H1 (cell line): ENCODE measurements at regions not wholly inside any gene's neighbourhood (a gene's known extent, or its start where the extent isn't known, plus 50 kb on each side); places are given as distances from the start of the nearest gene placed in this dataset.

Experiments used
- CTCF ChIA-PET: fragments of 300-600 bp; sonication (Branson Sonifier 250); formaldehyde crosslinking; loops from one replicate; lab custom pipeline; 2021; ENCODE audit not compliant: partially characterized antibody; lab: Charles Lee
- POLR2A ChIA-PET: fragments of 300-600 bp; sonication (Branson Sonifier 250); formaldehyde crosslinking; loops from one replicate; lab custom pipeline; 2021; ENCODE audit warnings: inconsistent platforms; ENCODE audit not compliant: partially characterized antibody; lab: Charles Lee
- DNase-seq, 2 experiments: peaks; one replicate each; pipeline versions ENCODE4 v3.0.0 to v3.0.0-alpha.2; 2010 to 2022; ENCODE audit warnings: low spot score in 2 of 2, low read depth in 1 of 2, mixed read lengths in 1 of 2
- FAIRE-seq: peaks from 2 replicates; lab custom pipeline; 2011; peaks lifted over from hg19 to GRCh38; lab: Jason Lieb, UNC
- H2AFZ ChIP-seq: 2 replicates; pipeline ENCODE4 v1.8.1; 2012; ENCODE audit warnings: low read length, inconsistent platforms
- H2AK5ac ChIP-seq: 2 replicates; pipeline ENCODE4 v1.6.1; 2013; ENCODE audit warnings: low read depth, low read length
- H2BK120ac ChIP-seq: replicated peaks from 2 replicates; pipeline ENCODE3; 2013; ENCODE audit warnings: low read depth, low read length, inconsistent platforms
- H2BK12ac ChIP-seq: 2 replicates; pipeline ENCODE4 v1.6.1; 2013; ENCODE audit warnings: low read depth, low read length
- H2BK15ac ChIP-seq: 2 replicates; pipeline ENCODE4 v1.6.1; 2013; ENCODE audit warnings: low read length
- H2BK20ac ChIP-seq: 2 replicates; pipeline ENCODE4 v1.6.1; 2013; ENCODE audit warnings: low read length
- H2BK5ac ChIP-seq: 2 replicates; pipeline ENCODE4 v1.6.1; 2013; ENCODE audit warnings: low read depth, low read length
- H3K14ac ChIP-seq: 2 replicates; pipeline ENCODE4 v1.6.1; 2013; ENCODE audit warnings: inconsistent platforms; ENCODE audit not compliant: insufficient read length
- H3K18ac ChIP-seq: 2 replicates; pipeline ENCODE4 v1.6.1; 2013; ENCODE audit warnings: low read length; ENCODE audit errors: extremely low read depth
- H3K23ac ChIP-seq: 2 replicates; pipeline ENCODE4 v1.6.1; 2013; ENCODE audit warnings: inconsistent platforms; ENCODE audit not compliant: insufficient read length
- H3K23me2 ChIP-seq: 2 replicates; pipeline ENCODE4 v1.6.1; 2013; ENCODE audit warnings: low read depth, low read length
- H3K27ac ChIP-seq: 2 replicates; pipeline ENCODE4 v1.6.1; 2011; ENCODE audit warnings: low read depth, low read length, inconsistent platforms
- H3K27me3 ChIP-seq, 4 experiments: replicated peaks in 1 of 4; 1 replicate in 1 of 4; 2 replicates in 3 of 4; pipeline versions ENCODE4 v1.6.1 to v1.8.1; 2011 to 2013; ENCODE audit warnings: low read length in 3 of 4, mild to moderate bottlenecking in 3 of 4, inconsistent platforms in 2 of 4, mixed read lengths in 2 of 4, moderate library complexity in 1 of 4; ENCODE audit not compliant: control insufficient read depth in 3 of 4, insufficient read depth in 3 of 4; ENCODE audit errors: extremely low read depth in 1 of 4
- H3K36me3 ChIP-seq, 4 experiments: 2 replicates each; pipeline versions ENCODE4 v1.6.1 to v1.8.1; 2011 to 2013; ENCODE audit warnings: mild to moderate bottlenecking in 4 of 4, low read length in 3 of 4, moderate library complexity in 2 of 4, control low read depth in 1 of 4, inconsistent platforms in 1 of 4; ENCODE audit not compliant: insufficient read depth in 4 of 4, control insufficient read depth in 2 of 4
- H3K4ac ChIP-seq: replicated peaks from 2 replicates; pipeline ENCODE3; 2013; ENCODE audit warnings: low read length, low read depth, mixed read lengths, inconsistent platforms; ENCODE audit not compliant: insufficient read length
- H3K4me1 ChIP-seq, 4 experiments: replicated peaks in 1 of 4; 1 replicate in 1 of 4; 2 replicates in 3 of 4; pipeline versions ENCODE4 v1.6.1 to v1.8.1; 2011 to 2013; ENCODE audit warnings: low read length in 3 of 4, inconsistent platforms in 2 of 4, mixed read lengths in 1 of 4; ENCODE audit not compliant: insufficient read depth in 4 of 4, control insufficient read depth in 3 of 4
- H3K4me2 ChIP-seq, 2 experiments: 2 replicates each; pipeline versions ENCODE4 v1.6.1 to v1.8.1; 2011 to 2013; ENCODE audit warnings: low read depth in 2 of 2, low read length in 2 of 2, control low read depth in 1 of 2, inconsistent platforms in 1 of 2, mild to moderate bottlenecking in 1 of 2; ENCODE audit not compliant: insufficient read depth in 1 of 2
- H3K4me3 ChIP-seq, 4 experiments: fragments of 200-600, 300-600 bp in 1 of 4; sonication (generic), shearing (Covaris generic), sonication (Bioruptor Twin) in 1 of 4; 2 replicates each; pipeline versions ENCODE4 v1.5.1 to v1.8.1; 2011 to 2016; ENCODE audit warnings: low read length in 4 of 4, low read depth in 3 of 4, control low read depth in 2 of 4, inconsistent platforms in 2 of 4, mild to moderate bottlenecking in 2 of 4, mixed read lengths in 1 of 4, moderate library complexity in 1 of 4; ENCODE audit not compliant: insufficient read depth in 2 of 4; ENCODE audit errors: extremely low read depth in 1 of 4
- H3K56ac ChIP-seq: replicated peaks from 2 replicates; pipeline ENCODE3; 2013; ENCODE audit warnings: low read depth, mild to moderate bottlenecking, mixed read lengths, low read length, inconsistent platforms; ENCODE audit not compliant: insufficient read length
- H3K79me1 ChIP-seq: 2 replicates; pipeline ENCODE4 v1.6.1; 2013; ENCODE audit warnings: low read depth, low read length, control low read depth
- H3K79me2 ChIP-seq, 2 experiments: 2 replicates each; pipeline versions ENCODE4 v1.6.1 to v1.8.1; 2012 to 2013; ENCODE audit warnings: low read length in 2 of 2, mild to moderate bottlenecking in 2 of 2, inconsistent platforms in 1 of 2; ENCODE audit not compliant: insufficient read depth in 2 of 2, control insufficient read depth in 1 of 2
- H3K9ac ChIP-seq, 4 experiments: replicated peaks in 1 of 4; 1 replicate in 1 of 4; 2 replicates in 3 of 4; pipeline versions ENCODE4 v1.6.1 to v1.8.1; 2011 to 2013; ENCODE audit warnings: low read depth in 3 of 4, low read length in 3 of 4, control low read depth in 2 of 4, mild to moderate bottlenecking in 2 of 4, moderate library complexity in 2 of 4, inconsistent platforms in 1 of 4; ENCODE audit errors: extremely low read depth in 1 of 4
- H3K9me3 ChIP-seq, 2 experiments: 2 replicates each; pipeline versions ENCODE4 v1.6.1 to v1.8.1; 2012 to 2013; ENCODE audit warnings: mild to moderate bottlenecking in 2 of 2, moderate library complexity in 2 of 2, control low read depth in 1 of 2, inconsistent platforms in 1 of 2, low read depth in 1 of 2, low read length in 1 of 2, mixed read lengths in 1 of 2; ENCODE audit not compliant: insufficient read depth in 2 of 2
- H4K20me1 ChIP-seq, 2 experiments: replicated peaks in 1 of 2; 2 replicates each; pipeline versions ENCODE3 to v1.8.1; 2011 to 2013; ENCODE audit warnings: inconsistent platforms in 2 of 2, low read length in 2 of 2, mild to moderate bottlenecking in 1 of 2; ENCODE audit not compliant: insufficient read depth in 2 of 2, control insufficient read depth in 1 of 2
- H4K5ac ChIP-seq: 2 replicates; pipeline ENCODE4 v1.6.1; 2013; ENCODE audit warnings: low read length, low read depth, mixed read lengths, inconsistent platforms; ENCODE audit not compliant: insufficient read length
- H4K8ac ChIP-seq: 2 replicates; pipeline ENCODE4 v1.8.0; 2013; ENCODE audit warnings: mild to moderate bottlenecking, moderate library complexity, low read length, inconsistent platforms; ENCODE audit not compliant: insufficient read depth; ENCODE audit errors: extremely low read depth
- H4K91ac ChIP-seq: replicated peaks from 2 replicates; pipeline ENCODE3; 2013; ENCODE audit warnings: low read length, mixed read lengths, inconsistent platforms; ENCODE audit not compliant: insufficient read length
- JUND ChIP-seq: IDR thresholded peaks from 2 replicates; pipeline ENCODE4 v1.6.1; 2011; ENCODE audit warnings: mild to moderate bottlenecking, improper control_type of control experiment, low read length
- SP4 ChIP-seq: IDR thresholded peaks from 2 replicates; pipeline ENCODE4 v1.6.1; 2012; ENCODE audit warnings: low read length, inconsistent platforms
- SRF ChIP-seq: IDR thresholded peaks from 2 replicates; pipeline ENCODE4 v1.6.1; 2011; ENCODE audit warnings: mild to moderate bottlenecking, low read depth, low read length, moderate library complexity
- TBP ChIP-seq: IDR thresholded peaks from 2 replicates; pipeline ENCODE4 v1.6.1; 2011; ENCODE audit warnings: low read depth, low read length, improper control_type of control experiment
- ZNF274 ChIP-seq: IDR thresholded peaks from 2 replicates; pipeline ENCODE4 v1.7.0; 2012; ENCODE audit warnings: low read length, borderline replicate concordance; ENCODE audit errors: extremely low read depth
- WGBS, 2 experiments: shearing (Covaris generic) in 1 of 2; methylation state at CpG; one replicate each; pipeline versions ENCODE4 v1.1.6 to v1.1.7; 2013 to 2015; ENCODE audit warnings: low lambda C conversion rate in 2 of 2, mixed read lengths in 2 of 2, inconsistent platforms in 1 of 2, low coverage in 1 of 2, missing lambda C conversion rate in 1 of 2; ENCODE audit not compliant: insufficient replicate concordance in 2 of 2, insufficient coverage in 1 of 2, insufficient read length in 1 of 2; ENCODE audit errors: extremely low coverage in 1 of 2, missing lambda C conversion rate in 1 of 2; 5-methylcytosine and 5-hydroxymethylcytosine counted together

DNA sequence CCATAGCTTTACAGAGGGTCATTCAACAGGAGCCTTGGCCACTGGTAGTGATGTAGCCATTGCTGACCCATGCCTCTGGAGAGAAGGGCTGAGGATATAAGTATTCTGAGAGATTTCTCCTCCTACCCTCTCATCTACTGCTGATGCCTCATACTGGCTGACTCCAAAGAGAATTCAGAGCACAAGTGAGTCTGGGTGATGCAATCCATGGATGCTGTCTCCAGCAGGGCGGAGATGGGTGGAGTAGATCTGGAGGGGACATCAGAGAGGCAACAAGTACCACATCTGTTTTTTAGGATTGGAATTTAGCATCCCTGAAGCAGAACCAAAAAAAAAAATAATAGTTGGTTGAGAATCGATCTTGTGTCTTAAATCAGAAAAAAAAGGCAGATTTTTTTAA, 705.7 kb upstream of the CELF2 start:
- no peaks in the 10 kb centered on the region for H4K20me1 ChIP-seq
- WGBS, 2 experiments = 89% methylated on average over 2 of the region's 2 CpGs; no CpG with 5 or more reads in 1 of the 2 experiments
- no peak overlapping the region for H3K56ac ChIP-seq
- no peaks in the 10 kb centered on the region for H3K79me2 ChIP-seq
- DNase-seq (no peak), FAIRE-seq (no peak)
- H2AK5ac ChIP-seq = no peak overlapping the region
- no peak overlapping the region for H4K91ac ChIP-seq
- no peaks in the 10 kb centered on the region for H3K9me3 ChIP-seq
- H3K18ac ChIP-seq = no peak overlapping the region
- no peaks in the 10 kb centered on the region for H3K36me3 ChIP-seq
- H3K4ac ChIP-seq = no peak overlapping the region
- no peak overlapping the region for H2BK120ac ChIP-seq
- TF ChIP-seq ZNF274 = no peak
- no peak for TF ChIP-seq JUND
- no peak for TF ChIP-seq SRF
- no peak for TF ChIP-seq TBP
- TF ChIP-seq SP4 = no peak
- H2BK15ac ChIP-seq = no peak overlapping the region
- H2BK5ac ChIP-seq = no peak overlapping the region
- no peak overlapping the region for H3K9ac ChIP-seq
- H3K4me1 ChIP-seq = no peaks in the 10 kb centered on the region
- H3K27ac ChIP-seq = no peak overlapping the region
- H4K8ac ChIP-seq = no peak overlapping the region
- no peak overlapping the region for H2BK20ac ChIP-seq
- H3K14ac ChIP-seq = no peak overlapping the region
- CTCF ChIA-PET = interaction anchor here (0.6 to 0.7 kb wide), 2 partner anchors 8 to 523 kb away, joined by 4 read pairs; no protein-coding TSS in a partner anchor
- H3K79me1 ChIP-seq = no peaks in the 10 kb centered on the region
- no peak overlapping the region for H3K4me3 ChIP-seq
- H4K5ac ChIP-seq = no peak overlapping the region
- H3K23me2 ChIP-seq = no peaks in the 10 kb centered on the region
- H2BK12ac ChIP-seq = no peak overlapping the region
- H3K4me2 ChIP-seq = no peak overlapping the region
- no peak overlapping the region for H3K23ac ChIP-seq
- POLR2A ChIA-PET = no interaction called here
- no peaks in the 10 kb centered on the region; a peak in 1 of 7 replicates for H3K27me3 ChIP-seq
- H2AFZ ChIP-seq = no peak overlapping the region
